HG02798 (cell line): ENCODE measurements at regions not wholly inside any gene's neighbourhood (a gene's known extent, or its start where the extent isn't known, plus 50 kb on each side); places are given as distances from the start of the nearest gene placed in this dataset.

Source experiments
- ATAC-seq: cut with Tn5 transposase; IDR thresholded peaks from one replicate; pipeline ENCODE4 v1.9.1; 2021; ENCODE audit warnings: mild to moderate bottlenecking; ENCODE audit not compliant: unreplicated experiment, poor library complexity

- no peak for ATAC-seq
Measured at GRCh38 chr6:10073341-10073740, 341.5 kb downstream of the TFAP2A start.

DNA sequence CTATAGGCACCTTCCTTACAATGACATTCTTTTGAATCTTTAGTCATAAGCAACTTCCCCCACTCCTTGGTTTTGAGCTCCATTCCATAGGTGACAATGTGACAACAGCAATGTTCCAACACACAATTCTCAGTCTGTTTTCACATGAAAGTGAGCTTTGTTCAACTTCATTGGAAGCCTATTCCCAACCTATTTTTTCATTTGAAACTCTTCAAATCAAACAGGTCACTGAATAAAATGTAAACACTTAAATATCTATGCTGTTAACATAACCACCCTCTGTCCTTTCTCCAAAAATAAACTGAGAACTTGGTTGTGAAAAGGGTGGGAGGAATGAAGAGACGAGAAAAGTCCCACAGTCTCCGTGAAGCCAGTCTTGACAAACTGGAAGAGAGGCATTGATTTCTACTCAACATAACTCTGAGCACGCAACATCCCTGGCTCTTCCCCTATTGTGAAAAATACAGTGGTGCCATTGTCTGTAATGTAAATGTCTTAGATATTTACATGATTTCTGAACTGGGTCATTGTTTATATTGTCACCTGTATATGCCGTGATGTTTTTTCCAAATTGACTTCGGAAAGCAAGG lies 343.1 kb downstream of the TFAP2A start:
- no peak for ATAC-seq

DNA sequence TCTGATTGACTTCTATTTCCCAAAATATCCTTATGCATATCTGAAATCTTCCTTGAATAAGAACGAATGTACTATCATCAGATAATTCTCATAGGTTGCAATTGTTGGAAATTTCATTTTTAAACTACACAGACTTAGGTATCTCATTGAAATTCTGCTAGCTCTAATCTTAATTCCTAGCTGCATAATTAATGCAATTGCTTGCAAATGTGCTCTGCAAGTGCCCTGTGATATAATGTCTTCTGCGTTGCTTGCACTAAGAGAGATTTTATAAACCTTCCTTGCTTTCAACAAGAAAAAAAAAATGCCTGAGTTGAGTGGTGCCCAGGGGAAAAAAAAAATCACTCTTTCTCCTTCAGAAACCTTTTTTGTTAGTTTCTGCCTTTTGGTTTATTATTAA lies 354.9 kb downstream of the TFAP2A start:
- ATAC-seq, result no peak

DNA sequence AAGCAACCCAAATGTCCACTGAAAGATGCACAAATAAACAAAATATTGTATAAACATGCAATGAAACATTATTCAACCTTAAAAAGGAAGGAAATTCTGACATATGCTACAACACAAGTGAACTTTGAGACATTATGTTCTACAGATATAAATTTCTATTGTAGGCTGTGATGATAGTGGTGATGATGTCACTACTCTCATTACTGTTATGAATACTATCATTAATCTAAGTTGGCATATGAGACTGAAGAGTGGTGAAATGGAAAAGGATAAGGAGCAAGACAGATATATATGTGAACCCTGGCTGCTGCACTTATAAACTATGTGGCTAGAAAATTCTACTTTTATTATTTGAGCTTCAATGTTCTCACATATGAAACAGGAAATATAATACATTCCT lies 360.2 kb downstream of the TFAP2A start:
- ATAC-seq, result no peak

DNA sequence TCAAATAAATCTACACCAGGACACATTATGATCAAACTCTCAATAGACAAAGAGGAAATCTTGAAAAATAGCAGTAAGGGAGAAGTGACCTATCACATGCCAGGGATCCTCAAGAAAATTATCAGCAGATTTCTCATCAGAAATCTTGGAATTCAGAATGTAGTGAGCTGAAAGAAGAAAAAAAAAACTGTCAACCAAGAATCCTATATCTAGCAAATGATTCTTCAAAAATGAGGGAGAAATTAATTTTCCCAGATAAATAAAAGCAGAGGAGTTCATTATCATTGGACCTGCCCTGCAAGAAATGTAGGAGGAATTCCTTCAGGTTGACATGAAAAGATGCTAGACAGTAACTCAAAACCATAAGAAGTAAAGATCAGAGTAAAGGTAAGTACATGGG lies 363.6 kb downstream of the TFAP2A start:
- ATAC-seq, result no peak

DNA sequence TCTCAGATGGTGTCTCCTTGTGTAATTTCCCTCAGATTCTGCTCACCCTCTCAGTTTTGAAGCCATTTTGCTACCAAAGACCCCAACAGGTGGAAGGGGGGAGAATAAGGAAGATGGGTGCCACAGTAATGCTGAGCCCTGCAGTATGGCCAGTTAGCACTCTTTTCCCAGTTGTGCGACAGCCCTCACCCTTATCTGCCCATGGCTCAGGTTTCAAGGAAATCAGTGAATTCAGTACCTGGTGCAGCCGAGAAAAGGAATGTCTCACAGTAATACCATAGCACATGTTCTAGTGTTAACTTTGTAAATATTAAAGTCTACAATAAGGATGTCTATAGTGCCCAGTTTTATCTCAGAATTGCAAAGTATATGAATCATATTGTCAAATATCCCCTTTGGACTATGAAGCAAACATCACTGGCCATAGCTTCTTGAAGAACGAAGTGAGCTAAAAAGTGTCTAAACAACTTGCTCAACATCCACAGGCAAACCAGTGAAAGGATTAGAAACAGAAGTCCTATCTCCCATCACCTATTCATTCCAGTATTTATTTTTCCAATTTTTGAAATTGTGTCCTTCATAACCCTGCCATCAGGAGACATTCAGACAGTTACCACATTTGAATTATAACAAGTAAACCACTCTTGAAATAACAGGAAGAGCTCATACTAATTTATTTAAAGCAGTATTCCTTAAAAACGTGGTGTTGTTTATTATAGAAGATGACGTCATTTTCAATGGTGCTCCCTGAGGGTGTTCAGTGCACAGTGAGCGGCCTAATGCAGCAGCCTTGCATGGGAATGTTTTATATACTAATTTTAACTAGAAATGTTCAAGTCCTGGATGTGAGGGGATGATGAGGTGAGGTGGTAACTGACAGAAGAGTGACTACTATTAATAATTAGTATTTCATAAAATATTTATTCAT lies 366.2 kb downstream of the TFAP2A start:
- no peak for ATAC-seq

DNA sequence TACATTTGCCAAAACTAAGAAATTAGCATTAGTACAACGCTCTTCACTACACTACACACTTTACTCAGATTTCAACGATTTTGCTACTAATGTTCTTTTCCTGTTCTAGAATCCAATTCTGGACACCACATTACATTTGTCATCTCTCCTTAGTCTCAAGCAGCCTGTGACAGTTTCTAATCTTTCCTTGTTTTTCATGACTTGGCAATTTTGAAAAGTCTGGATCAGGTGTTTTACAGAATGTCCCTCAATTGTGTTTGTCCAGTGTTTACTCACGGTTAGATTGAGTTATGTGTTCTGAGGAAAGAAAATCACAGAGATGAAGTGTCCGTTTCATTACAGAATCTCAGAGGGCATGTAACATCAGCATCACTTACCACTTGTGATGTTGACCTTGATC lies 372.6 kb downstream of the TFAP2A start:
- ATAC-seq, result no peak

- no peak for ATAC-seq
Measured at GRCh38 chr6:10033223-10033829, 381.5 kb downstream of the TFAP2A start.

- ATAC-seq, result no peak
Measured at GRCh38 chr6:10031617-10032016, 383.3 kb downstream of the TFAP2A start.

DNA sequence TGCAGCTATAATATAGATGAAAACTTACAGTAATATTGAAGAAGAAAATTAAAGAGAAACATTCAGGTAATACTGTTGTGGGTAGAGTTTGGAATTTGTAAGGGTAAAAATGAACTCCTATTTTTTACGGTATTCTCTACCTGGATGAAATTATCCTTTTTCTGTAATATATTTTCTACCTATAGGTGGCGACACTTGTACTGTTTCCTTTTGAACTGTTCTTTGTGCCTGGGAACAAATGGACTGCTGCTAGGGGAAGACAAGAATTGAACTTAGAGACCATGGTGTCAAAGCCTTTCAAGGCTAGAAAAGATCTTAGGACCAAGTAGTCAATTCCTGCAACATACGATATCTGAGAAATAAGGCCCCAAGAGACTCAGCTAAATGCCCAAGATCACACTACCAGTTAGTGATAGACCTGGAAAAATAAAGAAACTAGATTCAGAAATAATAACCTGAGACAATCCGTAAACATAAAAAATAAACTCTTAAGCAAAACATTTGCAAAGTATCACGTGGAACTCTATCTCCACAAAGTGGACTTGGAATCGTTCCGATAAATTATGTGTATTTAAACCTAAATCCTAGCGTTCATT lies 383.8 kb downstream of the TFAP2A start:
- ATAC-seq, result no peak

DNA sequence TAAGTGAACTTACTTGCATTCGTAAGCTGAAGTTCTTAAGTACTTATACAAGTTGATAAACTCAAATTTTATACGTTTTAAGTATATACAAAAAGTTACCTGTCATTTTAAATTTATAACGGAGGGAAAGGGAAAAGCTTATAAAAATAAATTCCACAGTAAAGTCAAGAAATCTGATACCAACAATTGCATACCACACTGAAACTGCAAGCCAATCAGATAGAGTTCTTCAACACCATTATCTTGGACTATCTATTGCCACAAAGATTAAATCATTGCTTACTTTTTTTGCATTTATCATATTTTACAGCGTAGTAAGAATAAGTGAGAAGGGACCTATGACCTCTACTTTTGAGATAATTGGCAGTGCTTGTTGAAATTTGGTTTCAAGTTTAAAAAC lies 386.7 kb downstream of the TFAP2A start:
- no peak for ATAC-seq

- ATAC-seq, result no peak
Measured at GRCh38 chr6:10019851-10020250, 395.0 kb downstream of the TFAP2A start.

GRCh38 chr6:10014557-10014956 lies 400.3 kb downstream of the TFAP2A start:
- no peak for ATAC-seq

DNA sequence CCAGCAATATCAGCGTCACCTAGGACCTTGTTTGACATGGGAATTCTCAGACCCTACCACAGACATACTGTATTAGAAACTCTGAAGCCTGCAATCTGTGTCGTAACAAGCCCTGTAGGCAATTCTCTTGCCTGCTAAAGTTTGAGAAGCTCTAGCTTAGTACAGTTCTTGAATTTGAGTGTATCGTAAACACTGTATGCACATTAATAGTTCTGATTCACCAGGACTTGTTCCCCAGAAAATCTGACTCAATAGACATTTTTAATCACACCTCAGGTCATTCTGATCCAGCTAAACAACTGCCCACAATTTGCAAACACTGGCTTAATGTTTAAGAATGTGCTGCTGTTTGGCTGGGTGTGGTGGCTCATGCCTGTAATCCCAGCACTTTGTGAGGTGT lies 414.3 kb downstream of the TFAP2A start:
- no peak for ATAC-seq

GRCh38 chr6:9999796-10000195 lies 415.1 kb downstream of the TFAP2A start:
- ATAC-seq, result no peak

DNA sequence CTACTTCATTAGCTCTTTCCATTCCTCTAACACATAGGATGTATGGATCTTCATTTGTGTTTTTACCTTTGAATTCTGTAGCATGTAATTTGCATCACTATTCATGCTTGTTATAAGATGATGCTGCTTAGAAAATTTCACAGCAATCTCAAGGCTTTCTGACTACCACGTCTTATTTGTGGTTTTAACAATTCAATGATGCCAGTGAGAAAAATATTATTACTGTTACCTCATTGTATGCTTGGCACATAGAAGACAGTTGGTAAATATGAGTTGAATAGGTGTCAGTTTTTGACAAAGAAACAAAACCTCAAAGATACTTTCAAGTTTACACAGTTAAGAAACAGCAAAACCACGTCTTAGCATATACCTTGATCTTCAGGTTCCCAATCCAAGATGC lies 428.6 kb downstream of the TFAP2A start:
- ATAC-seq, result no peak

GRCh38 chr6:9985481-9985880 lies 429.4 kb downstream of the TFAP2A start:
- no peak for ATAC-seq

DNA sequence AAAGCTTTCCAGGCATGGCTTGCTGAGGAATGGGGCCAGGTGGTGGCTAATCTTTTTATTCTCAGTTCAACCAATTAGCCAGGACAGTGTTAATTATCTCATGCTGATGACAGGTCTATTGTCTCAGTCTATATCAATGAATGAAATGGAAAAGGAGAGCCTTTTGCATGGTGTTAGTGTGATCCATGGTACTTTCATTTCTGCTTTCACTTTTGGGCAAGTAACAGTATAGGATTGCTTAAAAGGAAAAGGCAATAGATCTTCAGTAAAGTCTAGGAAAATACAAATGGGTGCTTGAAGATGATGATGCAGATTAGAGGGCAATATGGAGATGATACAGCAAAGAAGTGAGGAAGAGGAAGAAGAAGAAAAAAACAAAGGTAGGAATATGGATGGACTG lies 430.3 kb downstream of the TFAP2A start:
- ATAC-seq, result no peak

- ATAC-seq, result no peak
Measured at GRCh38 chr6:9983168-9983567, 431.7 kb downstream of the TFAP2A start.

DNA sequence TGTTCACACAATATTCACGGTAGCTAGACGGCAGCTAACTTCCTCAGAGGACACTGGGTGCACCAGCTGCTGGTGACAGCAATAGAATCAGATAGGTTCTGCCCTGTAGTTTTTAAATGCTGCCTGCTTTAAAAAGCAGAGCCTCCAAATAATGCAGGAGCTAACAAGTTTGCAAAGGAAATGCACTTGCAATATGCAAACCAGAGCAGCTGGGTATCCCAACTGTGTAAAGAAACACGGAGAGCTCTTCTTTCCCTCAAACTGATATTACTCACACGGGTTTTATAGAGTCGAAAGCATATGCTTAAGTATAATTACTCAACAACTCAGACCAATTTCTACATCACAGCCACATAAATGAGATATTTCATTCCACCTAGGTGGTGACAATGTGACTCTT lies 432.7 kb downstream of the TFAP2A start:
- no peak for ATAC-seq

GRCh38 chr6:9979996-9980395 lies 434.9 kb downstream of the TFAP2A start:
- ATAC-seq, result no peak
